AG20443 (cell line): ENCODE measurements at regions not wholly inside any gene's neighbourhood (a gene's known extent, or its start where the extent isn't known, plus 50 kb on each side); places are given as distances from the start of the nearest gene placed in this dataset.
"Not testable (repeated sequence)": the region's sequence is repeated elsewhere in the genome, so short reads cannot be mapped to it uniquely, and the experiment has no call there.

Experiments used
- DNase-seq: peaks from one replicate; pipeline ENCODE4 v3.0.0; 2012; ENCODE audit warnings: low spot score, mixed read lengths

DNA sequence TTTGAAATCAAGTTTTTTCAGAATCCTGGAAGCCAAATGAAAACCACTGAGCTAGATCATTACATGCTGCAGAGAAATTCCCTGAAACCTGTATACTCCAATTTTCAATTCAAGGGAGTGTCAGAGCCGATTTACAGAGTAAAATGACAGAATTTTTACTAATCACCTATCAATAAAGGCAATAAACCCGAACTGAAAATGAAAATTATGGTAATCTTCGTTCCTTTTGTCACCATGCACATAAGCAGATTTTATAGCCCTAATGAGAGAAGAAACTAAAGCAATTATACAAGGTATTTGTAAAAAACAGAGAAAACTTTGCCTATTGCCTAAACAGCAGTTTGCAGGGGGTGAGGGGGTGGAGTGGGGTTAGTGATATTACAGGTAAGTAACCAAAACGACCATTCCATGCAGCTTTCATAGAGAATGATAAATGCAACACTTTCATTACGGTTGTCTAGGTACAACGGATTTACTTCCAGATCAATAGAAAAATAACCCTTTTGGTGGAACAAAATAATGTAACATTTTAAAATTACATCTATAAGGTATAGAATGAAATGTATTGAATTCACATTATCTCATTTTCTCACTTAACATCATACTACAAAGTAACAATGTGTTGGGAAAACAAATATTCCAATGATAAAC is 115.2 kb upstream of the BEND6 start:
- no peak for DNase-seq

DNA sequence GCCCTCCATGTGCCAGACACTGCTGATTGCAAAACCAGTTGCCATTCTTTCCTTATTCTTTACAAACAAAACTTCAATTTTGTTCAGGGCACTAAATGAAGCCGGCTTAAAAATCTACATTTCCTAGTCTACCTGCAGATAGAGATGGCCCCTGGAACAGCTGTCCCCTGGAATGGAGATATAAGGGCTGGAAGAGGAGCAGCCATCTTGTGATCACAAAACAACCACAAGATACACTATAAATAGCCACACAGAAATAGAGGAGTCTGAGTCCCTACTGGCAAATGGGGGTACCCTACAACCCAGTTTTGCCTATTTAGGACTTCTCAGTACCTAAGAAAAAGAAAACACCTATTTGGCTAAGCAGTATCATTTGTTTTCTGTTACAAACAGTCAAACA is 115.9 kb upstream of the BEND6 start:
- no peak for DNase-seq

GRCh38 chr6:56838016-56838555 is 116.8 kb upstream of the BEND6 start:
- no peak for DNase-seq

GRCh38 chr6:56837322-56837894 is 117.5 kb upstream of the BEND6 start:
- DNase-seq = no peak

DNA sequence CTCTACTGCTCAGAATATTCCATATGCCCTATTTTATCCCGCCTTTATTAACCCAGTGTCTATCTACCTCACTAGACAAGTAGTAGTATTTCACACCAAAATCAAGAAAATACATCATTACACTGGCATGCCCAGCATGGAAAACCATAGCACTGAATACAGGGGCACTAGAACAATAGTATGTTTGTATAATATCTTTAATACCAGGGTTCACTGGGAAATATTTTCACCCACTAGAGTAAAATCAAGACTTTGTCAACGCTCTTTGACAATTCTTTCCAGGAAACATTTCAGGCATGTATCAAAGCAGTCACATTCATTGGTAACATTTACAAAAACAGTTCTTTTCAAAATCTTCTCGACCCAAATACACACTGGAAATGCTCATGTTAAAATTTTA is 119.3 kb upstream of the BEND6 start:
- no peak for DNase-seq

- DNase-seq = no peak
Measured at GRCh38 chr6:56833873-56834272, 121.0 kb upstream of the BEND6 start.

GRCh38 chr6:56833127-56833791 is 121.6 kb upstream of the BEND6 start:
- no peak for DNase-seq

DNA sequence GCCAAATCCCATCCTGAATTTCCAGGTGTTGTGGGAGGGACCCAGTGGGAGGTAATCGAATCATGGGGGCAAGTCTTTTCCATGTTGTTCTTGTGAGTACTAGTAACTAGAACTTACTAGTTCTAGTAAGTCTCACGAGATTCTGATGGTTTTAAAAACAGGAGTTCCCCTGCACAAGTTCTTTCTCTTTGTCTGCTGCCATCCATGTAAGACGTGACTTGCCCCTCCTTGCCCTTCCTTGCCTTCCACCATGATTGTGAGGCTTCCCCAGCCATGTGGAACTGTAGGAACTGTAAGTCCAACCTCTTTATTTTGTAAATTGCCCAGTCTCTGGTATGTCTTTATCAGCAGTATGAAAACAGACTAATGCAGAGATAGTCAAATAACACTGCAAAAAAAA is 122.7 kb upstream of the BEND6 start:
- no peak for DNase-seq

- no peak for DNase-seq
Measured at GRCh38 chr6:56831334-56831733, 123.6 kb upstream of the BEND6 start.

- DNase-seq = no peak
Measured at GRCh38 chr6:56827908-56828649, 126.8 kb upstream of the BEND6 start.

- DNase-seq = not testable (repeated sequence)
Measured at GRCh38 chr6:56824431-56824830, 130.5 kb upstream of the BEND6 start.

GRCh38 chr6:56821005-56821432 is 133.9 kb upstream of the BEND6 start:
- no peak for DNase-seq

GRCh38 chr6:56820060-56820459 is 134.8 kb upstream of the BEND6 start:
- DNase-seq = no peak

GRCh38 chr6:56819604-56820003 is 135.3 kb upstream of the BEND6 start:
- DNase-seq = no peak

GRCh38 chr6:56816370-56816769 is 138.5 kb upstream of the BEND6 start:
- DNase-seq = no peak

GRCh38 chr6:56815436-56815835 is 139.5 kb upstream of the BEND6 start:
- DNase-seq = no peak

DNA sequence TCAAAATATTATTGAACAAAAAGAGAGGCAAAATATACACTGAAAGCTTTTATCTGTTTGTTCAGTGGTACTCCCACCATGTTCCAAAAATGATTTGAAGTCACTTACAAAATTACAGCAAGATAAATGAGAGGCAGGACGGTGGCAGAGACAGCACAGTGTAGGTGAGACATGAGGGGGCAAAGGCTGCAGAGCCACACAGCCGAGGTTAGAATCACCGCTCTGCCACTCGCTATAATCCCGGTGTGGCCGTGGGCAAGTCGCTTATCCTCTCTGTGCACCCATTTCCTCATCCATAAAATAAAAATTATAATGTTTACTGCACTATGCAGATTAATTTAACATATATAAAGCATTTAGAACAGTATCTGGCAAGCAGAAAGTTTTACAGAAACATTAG is 140.1 kb upstream of the BEND6 start:
- DNase-seq = no peak

DNA sequence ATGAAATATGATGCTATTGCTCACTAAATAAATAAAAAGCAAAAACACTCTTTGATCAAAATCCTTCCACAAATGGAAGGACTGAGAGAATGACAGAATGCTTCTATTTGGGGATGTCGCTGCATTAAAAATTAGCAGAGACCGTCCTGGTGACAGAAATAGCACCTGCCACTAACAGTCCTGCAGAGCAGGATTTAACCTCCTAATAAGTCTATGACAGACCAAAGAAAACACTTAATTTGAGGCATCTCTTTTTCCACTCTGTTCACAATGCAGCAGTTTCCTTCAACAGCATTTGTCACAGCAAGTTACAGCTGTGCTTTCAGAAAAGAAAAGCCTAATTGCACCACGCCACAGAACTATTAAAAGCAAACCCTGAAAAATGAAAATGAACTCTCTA is 140.6 kb upstream of the BEND6 start:
- DNase-seq = no peak

DNA sequence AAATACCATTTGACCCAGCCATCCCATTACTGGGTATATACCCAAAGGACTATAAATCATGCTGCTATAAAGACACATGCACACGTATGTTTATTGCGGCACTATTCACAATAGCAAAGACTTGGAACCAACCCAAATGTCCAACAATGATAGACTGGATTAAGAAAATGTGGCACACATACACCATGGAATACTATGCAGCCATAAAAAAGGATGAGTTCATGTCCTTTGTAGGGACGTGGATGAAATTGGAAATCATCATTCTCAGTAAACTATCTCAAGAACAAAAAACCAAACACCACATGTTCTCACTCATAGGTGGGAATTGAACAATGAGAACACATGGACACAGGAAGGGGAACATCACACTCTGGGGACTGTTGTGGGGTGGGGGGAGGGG is 142.1 kb upstream of the BEND6 start:
- not testable (repeated sequence) for DNase-seq

DNA sequence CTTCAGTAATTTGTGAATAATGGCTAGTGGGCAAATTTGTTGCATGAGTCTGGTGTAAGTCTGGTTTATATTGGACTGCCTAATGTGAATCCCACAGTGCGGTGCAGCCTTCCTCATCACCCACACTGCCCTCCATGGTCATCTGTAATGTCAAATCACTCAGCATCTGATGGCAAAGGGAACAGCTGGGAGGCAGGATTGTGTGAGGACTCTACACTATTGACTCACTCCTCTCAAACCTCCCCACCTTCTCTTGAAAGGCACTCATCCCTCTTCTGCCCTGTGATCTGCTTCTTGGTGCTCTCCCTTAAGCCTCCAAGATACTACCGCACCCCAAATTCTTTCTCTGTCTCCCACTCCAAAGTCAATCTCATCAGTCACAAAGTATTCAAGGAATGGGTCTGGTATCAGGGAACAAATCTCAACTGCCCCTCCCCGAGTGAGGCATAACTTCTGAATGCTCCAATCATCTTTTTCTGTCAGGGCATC is 146.0 kb upstream of the BEND6 start:
- peak; percentile 27 for DNase-seq

- DNase-seq = no peak
Measured at GRCh38 chr6:56807989-56808337, 146.9 kb upstream of the BEND6 start.

DNA sequence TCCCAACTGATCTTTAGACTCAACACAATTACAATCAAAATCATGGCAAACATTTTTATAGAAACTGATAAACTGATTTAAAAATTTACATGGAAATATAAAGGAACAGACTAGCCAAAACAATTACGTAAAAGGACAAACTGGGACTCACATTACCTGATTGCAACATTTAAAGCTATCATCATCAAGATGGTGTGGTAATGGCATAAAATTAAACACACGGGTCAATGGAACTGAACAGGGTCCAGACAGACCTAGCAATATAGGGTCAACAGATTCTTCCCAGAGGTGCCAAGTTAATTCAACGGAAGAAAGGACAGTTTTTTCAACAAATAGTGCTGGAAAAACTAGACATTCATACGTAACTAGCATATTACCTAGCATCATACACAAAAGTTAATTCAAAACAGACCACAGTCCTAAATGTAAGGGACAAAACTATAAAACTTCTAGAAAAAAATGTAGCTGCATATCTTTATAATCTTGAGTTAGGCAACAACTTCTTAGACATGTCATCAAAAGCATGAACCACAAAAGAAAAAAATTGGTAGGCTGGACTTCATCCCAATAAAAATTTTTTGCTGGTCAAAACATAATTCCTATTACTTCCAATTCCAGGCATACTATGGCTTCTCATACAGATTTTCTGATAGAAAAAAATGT is 147.4 kb upstream of the BEND6 start:
- no peak for DNase-seq
